HEK293 (cell line): ENCODE measurements at regions not wholly inside any gene's neighbourhood (a gene's known extent, or its start where the extent isn't known, plus 50 kb on each side); places are given as distances from the start of the nearest gene placed in this dataset.

Source experiments
- HOXA7 ChIP-seq: sonication (generic); formaldehyde crosslinking; IDR thresholded peaks from 2 replicates; pipeline ENCODE4 v1.8.1; 2022; ENCODE audit warnings: missing genetic modification reagents, borderline replicate concordance
- ZNF10 ChIP-seq: fragments of 450-650 bp; formaldehyde crosslinking; IDR thresholded peaks from 2 replicates; pipeline ENCODE4 v1.5.1; 2017; ENCODE audit warnings: missing biosample characterization, missing genetic modification characterization
- ZNF138 ChIP-seq: fragments of 450-650 bp; formaldehyde crosslinking; IDR thresholded peaks from 2 replicates; pipeline ENCODE4 v1.5.1; 2016; ENCODE audit warnings: missing biosample characterization, missing genetic modification characterization, borderline replicate concordance
- ZNF146 ChIP-seq: fragments of 450-650 bp; formaldehyde crosslinking; IDR thresholded peaks from 2 replicates; pipeline ENCODE4 v1.5.1; 2016; ENCODE audit warnings: missing biosample characterization, missing genetic modification characterization
- ZNF18 ChIP-seq: fragments of 450-650 bp; formaldehyde crosslinking; IDR thresholded peaks from 2 replicates; pipeline ENCODE4 v1.5.1; 2016; ENCODE audit warnings: missing biosample characterization, missing genetic modification characterization
- ZNF19 ChIP-seq: fragments of 450-650 bp; formaldehyde crosslinking; IDR thresholded peaks from 2 replicates; pipeline ENCODE4; 2016; ENCODE audit warnings: missing biosample characterization, missing genetic modification characterization, low read depth
- ZNF513 ChIP-seq: fragments of 450-650 bp; IDR thresholded peaks from 2 replicates; pipeline ENCODE4 v1.5.1; 2018; ENCODE audit warnings: missing biosample characterization, missing genetic modification characterization
- ZNF654 ChIP-seq: fragments of 450-650 bp; formaldehyde crosslinking; IDR thresholded peaks from 2 replicates; pipeline ENCODE4 v1.5.1; 2016; ENCODE audit warnings: low read depth, missing biosample characterization, missing genetic modification characterization
- TF ChIP-seq, protein P1 (sequence below): fragments of 450-650 bp; formaldehyde crosslinking; IDR thresholded peaks from 2 replicates; pipeline ENCODE4 v1.5.1; 2016; ENCODE audit warnings: missing biosample characterization, missing genetic modification characterization

DNA sequence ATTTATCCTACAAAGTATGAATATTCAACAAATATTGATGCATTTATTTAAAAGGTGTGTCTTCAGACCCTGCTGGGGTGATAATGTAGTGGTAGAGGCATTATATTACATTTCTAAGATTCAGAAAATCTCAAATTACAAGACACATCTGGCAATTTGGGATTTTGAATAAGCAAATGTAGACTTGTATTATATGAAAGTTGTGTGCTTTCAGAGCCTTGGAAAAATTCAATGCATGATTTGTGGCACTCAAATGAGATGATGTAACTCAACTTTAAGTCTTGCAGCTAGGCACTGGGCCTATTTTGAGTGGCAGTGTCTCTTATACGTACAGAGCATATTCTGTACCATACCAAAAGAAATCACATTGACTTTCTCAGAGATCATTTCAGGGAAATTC is 214.4 kb downstream of the ETS1 start:
- TF ChIP-seq ZNF146 (tag by site-specific recombination) = no peak
- TF ChIP-seq, protein P1, sequence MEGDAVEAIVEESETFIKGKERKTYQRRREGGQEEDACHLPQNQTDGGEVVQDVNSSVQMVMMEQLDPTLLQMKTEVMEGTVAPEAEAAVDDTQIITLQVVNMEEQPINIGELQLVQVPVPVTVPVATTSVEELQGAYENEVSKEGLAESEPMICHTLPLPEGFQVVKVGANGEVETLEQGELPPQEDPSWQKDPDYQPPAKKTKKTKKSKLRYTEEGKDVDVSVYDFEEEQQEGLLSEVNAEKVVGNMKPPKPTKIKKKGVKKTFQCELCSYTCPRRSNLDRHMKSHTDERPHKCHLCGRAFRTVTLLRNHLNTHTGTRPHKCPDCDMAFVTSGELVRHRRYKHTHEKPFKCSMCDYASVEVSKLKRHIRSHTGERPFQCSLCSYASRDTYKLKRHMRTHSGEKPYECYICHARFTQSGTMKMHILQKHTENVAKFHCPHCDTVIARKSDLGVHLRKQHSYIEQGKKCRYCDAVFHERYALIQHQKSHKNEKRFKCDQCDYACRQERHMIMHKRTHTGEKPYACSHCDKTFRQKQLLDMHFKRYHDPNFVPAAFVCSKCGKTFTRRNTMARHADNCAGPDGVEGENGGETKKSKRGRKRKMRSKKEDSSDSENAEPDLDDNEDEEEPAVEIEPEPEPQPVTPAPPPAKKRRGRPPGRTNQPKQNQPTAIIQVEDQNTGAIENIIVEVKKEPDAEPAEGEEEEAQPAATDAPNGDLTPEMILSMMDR (tag by site-specific recombination) = no peak
- TF ChIP-seq ZNF19 (tag by site-specific recombination) = no peak
- no peak for TF ChIP-seq ZNF10 (tag by site-specific recombination)
- TF ChIP-seq ZNF138 (tag by site-specific recombination) = no peak
- TF ChIP-seq ZNF18 = no peak
- no peak for TF ChIP-seq HOXA7 (CRISPR knock-in tag)
- no peak for TF ChIP-seq ZNF513 (tag by site-specific recombination)
- no peak for TF ChIP-seq ZNF654 (tag by site-specific recombination)
